Cardiac muscle cell (in vitro differentiated cells and primary cell): ENCODE measurements at regions not wholly inside any gene's neighbourhood (a gene's known extent, or its start where the extent isn't known, plus 50 kb on each side); places are given as distances from the start of the nearest gene placed in this dataset.
"Not testable (repeated sequence)": the region's sequence is repeated elsewhere in the genome, so short reads cannot be mapped to it uniquely, and the experiment has no call there.

Experiments
- DNase-seq, 2 donors: peaks; one replicate each; pipeline versions ENCODE4 v3.0.0 to v3.0.0-alpha.2; 2010 to 2017; ENCODE audit warnings: low read depth in 1 of 2, low spot score in 1 of 2
- H3K27ac ChIP-seq: fragments of 200-600 bp; sonication (generic); 2 replicates; pipeline ENCODE4 v1.5.1; 2016
- H3K27me3 ChIP-seq: fragments of 200-600 bp; sonication (generic); 2 replicates; pipeline ENCODE4 v1.6.0; 2016; ENCODE audit warnings: control low read depth
- H3K36me3 ChIP-seq: fragments of 200-600 bp; sonication (generic); 2 replicates; pipeline ENCODE4 v1.5.1; 2016; ENCODE audit warnings: control low read depth
- H3K4me1 ChIP-seq: fragments of 200-600 bp; sonication (generic); 2 replicates; pipeline ENCODE4 v1.8.1; 2017; ENCODE audit warnings: low read depth, mild to moderate bottlenecking, mixed run types
- H3K4me3 ChIP-seq: fragments of 200-600 bp; sonication (generic); 2 replicates; pipeline ENCODE4 v1.5.1; 2016; ENCODE audit warnings: mild to moderate bottlenecking
- H3K9me3 ChIP-seq: fragments of 200-600 bp; sonication (generic); 2 replicates; pipeline ENCODE4 v1.5.1; 2017; ENCODE audit warnings: low read depth, mild to moderate bottlenecking, control low read depth
- CTCF ChIP-seq: IDR thresholded peaks from 2 replicates; pipeline ENCODE4 v1.5.1; 2012; ENCODE audit warnings: low read depth, mild to moderate bottlenecking, low read length

DNA sequence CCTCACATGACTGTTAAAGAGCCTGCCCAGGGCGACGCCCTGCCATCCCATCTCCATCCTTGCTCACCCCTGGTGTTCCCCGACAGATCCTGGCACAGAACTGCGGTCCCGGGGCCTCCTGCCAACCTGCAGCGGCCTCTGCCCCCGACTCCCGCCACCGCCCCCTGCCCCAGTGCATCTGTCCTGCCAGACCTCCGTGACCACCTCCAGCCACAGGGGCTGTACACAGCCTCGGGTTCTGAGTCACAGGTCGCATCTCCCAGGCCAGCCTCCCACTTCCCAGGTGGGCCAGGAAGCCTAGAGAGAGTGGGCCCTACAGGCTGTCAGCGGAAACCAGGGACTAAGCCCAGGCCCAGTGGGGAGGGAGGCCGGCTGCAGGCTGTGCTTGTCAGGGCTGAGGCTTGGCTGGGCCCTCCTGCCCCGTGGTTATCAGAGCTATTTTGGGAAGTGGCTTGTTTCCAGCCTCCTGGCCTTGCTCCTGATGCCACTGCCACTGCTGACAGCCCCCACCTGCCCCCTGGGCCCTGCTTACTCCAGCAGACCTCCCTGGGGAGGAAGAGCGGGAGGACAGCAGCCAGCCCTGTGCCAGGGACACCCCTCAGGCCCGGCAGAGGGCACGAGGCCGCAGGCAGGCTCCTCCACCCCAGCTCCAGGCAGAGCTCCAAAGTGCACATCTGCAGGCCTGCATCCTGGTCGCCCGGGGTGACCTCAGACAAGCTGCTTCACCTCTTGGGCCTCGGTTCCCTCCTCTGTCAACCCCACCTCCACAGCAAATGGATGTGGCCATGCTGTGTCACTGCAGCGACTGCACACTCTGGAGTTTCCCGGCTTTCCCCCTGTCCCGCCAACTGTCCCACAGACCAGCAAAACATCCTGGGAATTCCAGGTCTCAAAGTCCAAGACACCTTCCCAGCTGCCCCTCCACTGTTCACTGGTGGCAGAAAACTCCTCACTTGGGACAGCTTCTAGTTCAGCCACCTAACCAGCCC lies 124.1 kb upstream of the AKAP13 start:
- peak; percentile 9 to 56 for DNase-seq

DNA sequence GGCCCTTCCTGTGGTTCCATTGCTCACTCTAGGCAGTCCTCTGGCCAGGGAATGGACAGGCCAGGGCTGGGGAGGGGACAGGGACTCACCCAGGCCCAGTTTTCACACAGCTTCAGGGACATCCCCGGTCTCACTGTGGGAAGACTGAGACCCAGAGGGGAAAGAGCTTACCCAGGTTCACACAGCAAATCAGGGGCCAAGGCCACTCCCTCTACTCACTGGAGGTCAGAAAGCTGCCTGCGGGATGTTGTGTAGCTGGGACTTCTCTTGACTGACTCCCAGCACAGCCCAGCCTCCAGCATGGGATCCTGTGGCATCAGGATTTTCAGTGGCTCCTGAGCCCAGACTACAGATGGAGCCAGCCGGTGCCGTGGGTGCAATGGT lies 122.3 kb upstream of the AKAP13 start:
- H3K27me3 ChIP-seq, H3K36me3 ChIP-seq, DNase-seq, H3K9me3 ChIP-seq, H3K27ac ChIP-seq, H3K4me1 ChIP-seq, H3K4me3 ChIP-seq: not testable (repeated sequence)

More for the DNA sequence above, 124.1 kb upstream of the AKAP13 start:
- not testable (repeated sequence) for H3K36me3 ChIP-seq, H3K9me3 ChIP-seq, H3K4me3 ChIP-seq, H3K4me1 ChIP-seq, H3K27me3 ChIP-seq
- peak overlapping the region; percentile 83 for H3K27ac ChIP-seq

- H3K27ac ChIP-seq, H3K9me3 ChIP-seq, H3K27me3 ChIP-seq, H3K36me3 ChIP-seq, H3K4me3 ChIP-seq, DNase-seq, H3K4me1 ChIP-seq: not testable (repeated sequence)
These were observed 121.7 kb upstream of the AKAP13 start for GRCh38 chr15:85258559-85259209.

- H3K4me3 ChIP-seq, H3K4me1 ChIP-seq, DNase-seq, H3K9me3 ChIP-seq, H3K27ac ChIP-seq, H3K27me3 ChIP-seq, H3K36me3 ChIP-seq: not testable (repeated sequence)
These were observed 119.9 kb upstream of the AKAP13 start for GRCh38 chr15:85260526-85260925.

GRCh38 chr15:85262461-85263055 lies 117.8 kb upstream of the AKAP13 start:
- H3K27ac ChIP-seq, H3K4me3 ChIP-seq, H3K27me3 ChIP-seq, H3K4me1 ChIP-seq, H3K9me3 ChIP-seq, H3K36me3 ChIP-seq, DNase-seq: not testable (repeated sequence)

DNA sequence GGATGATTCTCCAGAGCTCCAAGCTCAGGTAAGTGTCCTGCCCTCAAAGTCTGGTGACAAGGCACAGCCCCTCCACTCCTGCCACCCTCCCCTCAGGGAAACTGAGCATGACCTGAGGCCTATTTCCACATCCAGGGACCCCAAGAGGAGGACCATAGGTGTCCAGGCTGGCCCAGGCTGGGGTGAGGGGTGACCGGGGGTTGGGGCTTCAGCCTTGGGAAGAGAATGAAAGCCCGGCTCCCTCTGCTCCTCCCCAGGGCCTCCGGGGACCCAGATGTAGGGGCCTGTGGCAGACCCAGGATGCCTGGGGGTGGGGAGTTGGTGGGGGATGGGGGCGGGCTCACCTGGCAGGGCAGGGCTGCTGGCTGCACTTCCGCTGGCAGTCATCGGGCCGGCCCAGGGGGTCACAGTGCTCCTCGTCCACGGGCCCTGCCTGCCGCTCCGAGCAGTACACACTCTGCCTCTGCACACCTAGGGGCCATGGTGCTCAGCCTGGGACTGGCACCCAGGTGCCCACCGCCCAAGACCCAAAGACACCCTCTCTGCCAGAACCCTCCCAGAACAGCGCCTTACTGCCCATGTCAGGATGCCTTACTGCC lies 116.5 kb upstream of the AKAP13 start:
- H3K4me1 ChIP-seq, H3K27me3 ChIP-seq, DNase-seq, H3K36me3 ChIP-seq, H3K9me3 ChIP-seq, H3K4me3 ChIP-seq, H3K27ac ChIP-seq: not testable (repeated sequence)

GRCh38 chr15:85264614-85265190 lies 115.7 kb upstream of the AKAP13 start:
- not testable (repeated sequence) for H3K4me1 ChIP-seq, H3K36me3 ChIP-seq, DNase-seq, H3K9me3 ChIP-seq, H3K27ac ChIP-seq, H3K27me3 ChIP-seq, H3K4me3 ChIP-seq

DNA sequence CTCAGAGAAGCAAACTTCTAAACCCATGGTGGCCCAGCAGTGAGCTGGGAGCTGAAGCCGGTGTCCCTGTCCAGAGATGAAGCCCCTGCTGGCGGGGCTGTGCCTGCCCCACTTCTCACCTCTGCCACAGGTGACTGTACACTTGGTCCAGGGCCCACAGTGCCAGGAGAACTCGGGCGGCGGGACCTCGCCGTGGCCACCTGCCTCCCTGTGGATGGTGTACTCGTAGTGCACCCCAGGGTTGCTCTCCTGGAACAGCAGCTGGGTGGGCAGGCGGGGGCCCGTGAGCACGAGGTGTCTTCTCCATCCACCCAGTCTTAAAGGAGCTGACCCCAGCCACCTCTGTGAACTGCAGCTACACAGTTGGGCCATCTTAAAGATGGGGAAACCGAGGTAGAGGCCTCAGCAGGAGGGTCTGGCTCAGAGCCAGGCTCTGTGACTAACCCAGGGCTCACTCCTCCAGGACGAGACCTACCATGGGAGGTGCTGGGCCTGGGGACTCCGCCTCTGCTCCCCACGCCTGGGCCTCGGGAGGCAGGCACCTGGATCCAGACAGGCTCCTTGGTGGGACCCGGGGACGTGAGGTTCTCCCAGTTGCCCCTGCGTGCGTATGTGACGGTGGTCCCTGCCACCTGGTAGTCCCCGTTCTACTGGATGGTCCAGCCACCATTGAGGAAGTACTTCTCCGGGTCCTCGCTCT lies 113.1 kb upstream of the AKAP13 start:
- not testable (repeated sequence) for DNase-seq, H3K27me3 ChIP-seq, H3K27ac ChIP-seq, H3K9me3 ChIP-seq, H3K4me3 ChIP-seq, H3K36me3 ChIP-seq, H3K4me1 ChIP-seq

DNA sequence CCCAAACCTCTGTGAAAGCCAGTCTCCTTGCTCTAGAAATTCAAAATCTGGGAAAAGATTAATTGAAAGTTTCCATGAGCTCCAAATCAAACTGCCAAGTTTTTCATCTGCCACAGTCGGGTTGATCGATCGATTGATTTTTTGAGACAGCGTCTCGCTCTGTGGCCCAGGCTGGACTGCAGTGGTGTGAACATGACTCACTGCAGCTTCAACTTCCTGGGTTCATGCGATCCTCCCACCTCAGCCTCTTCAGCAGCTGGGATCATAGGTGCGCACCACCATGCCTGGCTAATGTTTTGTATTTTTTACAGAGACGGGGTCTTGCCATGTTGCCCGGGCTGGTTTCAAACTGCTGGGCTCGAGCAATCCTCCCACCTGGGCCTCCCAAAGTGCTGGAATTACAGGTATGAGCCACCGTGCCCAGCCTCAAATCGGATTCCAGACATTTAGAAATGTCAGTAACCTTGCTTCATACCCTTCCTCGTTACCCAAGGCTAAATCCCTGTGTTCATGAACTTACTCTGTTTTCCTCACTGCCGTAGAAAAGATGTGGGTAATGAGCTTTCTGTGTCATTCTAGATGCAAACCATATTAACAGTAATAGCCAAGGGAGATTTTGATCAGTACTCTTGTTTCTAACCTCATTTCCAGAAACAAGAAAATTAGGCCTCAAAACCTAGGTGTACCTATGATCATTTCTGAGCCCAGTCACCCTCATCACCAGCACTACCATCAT lies 105.9 kb upstream of the AKAP13 start:
- Histone ChIP-seq H3K27me3 (no peaks in the 10 kb centered on the region), H3K4me1 (no peaks in the 10 kb centered on the region), H3K4me3 (no peak overlapping the region), H3K27ac (no peak overlapping the region), H3K9me3 (no peaks in the 10 kb centered on the region), H3K36me3 (no peaks in the 10 kb centered on the region)
- DNase-seq, result no peak
- no peak for TF ChIP-seq CTCF
